H1 (cell line): ENCODE measurements at regions not wholly inside any gene's neighbourhood (a gene's known extent, or its start where the extent isn't known, plus 50 kb on each side); places are given as distances from the start of the nearest gene placed in this dataset.

Source experiments
- CTCF ChIA-PET: fragments of 300-600 bp; sonication (Branson Sonifier 250); formaldehyde crosslinking; loops from one replicate; lab custom pipeline; 2021; ENCODE audit not compliant: partially characterized antibody; lab: Charles Lee
- POLR2A ChIA-PET: fragments of 300-600 bp; sonication (Branson Sonifier 250); formaldehyde crosslinking; loops from one replicate; lab custom pipeline; 2021; ENCODE audit warnings: inconsistent platforms; ENCODE audit not compliant: partially characterized antibody; lab: Charles Lee
- DNase-seq, 2 experiments: peaks; one replicate each; pipeline versions ENCODE4 v3.0.0 to v3.0.0-alpha.2; 2010 to 2022; ENCODE audit warnings: low spot score in 2 of 2, low read depth in 1 of 2, mixed read lengths in 1 of 2
- FAIRE-seq: peaks from 2 replicates; lab custom pipeline; 2011; peaks lifted over from hg19 to GRCh38; lab: Jason Lieb, UNC
- H2AFZ ChIP-seq: 2 replicates; pipeline ENCODE4 v1.8.1; 2012; ENCODE audit warnings: low read length, inconsistent platforms
- H2AK5ac ChIP-seq: 2 replicates; pipeline ENCODE4 v1.6.1; 2013; ENCODE audit warnings: low read depth, low read length
- H2BK120ac ChIP-seq: replicated peaks from 2 replicates; pipeline ENCODE3; 2013; ENCODE audit warnings: low read depth, low read length, inconsistent platforms
- H2BK12ac ChIP-seq: 2 replicates; pipeline ENCODE4 v1.6.1; 2013; ENCODE audit warnings: low read depth, low read length
- H2BK15ac ChIP-seq: 2 replicates; pipeline ENCODE4 v1.6.1; 2013; ENCODE audit warnings: low read length
- H2BK20ac ChIP-seq: 2 replicates; pipeline ENCODE4 v1.6.1; 2013; ENCODE audit warnings: low read length
- H2BK5ac ChIP-seq: 2 replicates; pipeline ENCODE4 v1.6.1; 2013; ENCODE audit warnings: low read depth, low read length
- H3K14ac ChIP-seq: 2 replicates; pipeline ENCODE4 v1.6.1; 2013; ENCODE audit warnings: inconsistent platforms; ENCODE audit not compliant: insufficient read length
- H3K18ac ChIP-seq: 2 replicates; pipeline ENCODE4 v1.6.1; 2013; ENCODE audit warnings: low read length; ENCODE audit errors: extremely low read depth
- H3K23ac ChIP-seq: 2 replicates; pipeline ENCODE4 v1.6.1; 2013; ENCODE audit warnings: inconsistent platforms; ENCODE audit not compliant: insufficient read length
- H3K23me2 ChIP-seq: 2 replicates; pipeline ENCODE4 v1.6.1; 2013; ENCODE audit warnings: low read depth, low read length
- H3K27ac ChIP-seq: 2 replicates; pipeline ENCODE4 v1.6.1; 2011; ENCODE audit warnings: low read depth, low read length, inconsistent platforms
- H3K27me3 ChIP-seq, 4 experiments: replicated peaks in 1 of 4; 1 replicate in 1 of 4; 2 replicates in 3 of 4; pipeline versions ENCODE4 v1.6.1 to v1.8.1; 2011 to 2013; ENCODE audit warnings: low read length in 3 of 4, mild to moderate bottlenecking in 3 of 4, inconsistent platforms in 2 of 4, mixed read lengths in 2 of 4, moderate library complexity in 1 of 4; ENCODE audit not compliant: control insufficient read depth in 3 of 4, insufficient read depth in 3 of 4; ENCODE audit errors: extremely low read depth in 1 of 4
- H3K36me3 ChIP-seq, 4 experiments: 2 replicates each; pipeline versions ENCODE4 v1.6.1 to v1.8.1; 2011 to 2013; ENCODE audit warnings: mild to moderate bottlenecking in 4 of 4, low read length in 3 of 4, moderate library complexity in 2 of 4, control low read depth in 1 of 4, inconsistent platforms in 1 of 4; ENCODE audit not compliant: insufficient read depth in 4 of 4, control insufficient read depth in 2 of 4
- H3K4ac ChIP-seq: replicated peaks from 2 replicates; pipeline ENCODE3; 2013; ENCODE audit warnings: low read length, low read depth, mixed read lengths, inconsistent platforms; ENCODE audit not compliant: insufficient read length
- H3K4me1 ChIP-seq, 4 experiments: replicated peaks in 1 of 4; 1 replicate in 1 of 4; 2 replicates in 3 of 4; pipeline versions ENCODE4 v1.6.1 to v1.8.1; 2011 to 2013; ENCODE audit warnings: low read length in 3 of 4, inconsistent platforms in 2 of 4, mixed read lengths in 1 of 4; ENCODE audit not compliant: insufficient read depth in 4 of 4, control insufficient read depth in 3 of 4
- H3K4me2 ChIP-seq, 2 experiments: 2 replicates each; pipeline versions ENCODE4 v1.6.1 to v1.8.1; 2011 to 2013; ENCODE audit warnings: low read depth in 2 of 2, low read length in 2 of 2, control low read depth in 1 of 2, inconsistent platforms in 1 of 2, mild to moderate bottlenecking in 1 of 2; ENCODE audit not compliant: insufficient read depth in 1 of 2
- H3K4me3 ChIP-seq, 4 experiments: fragments of 200-600, 300-600 bp in 1 of 4; sonication (generic), shearing (Covaris generic), sonication (Bioruptor Twin) in 1 of 4; 2 replicates each; pipeline versions ENCODE4 v1.5.1 to v1.8.1; 2011 to 2016; ENCODE audit warnings: low read length in 4 of 4, low read depth in 3 of 4, control low read depth in 2 of 4, inconsistent platforms in 2 of 4, mild to moderate bottlenecking in 2 of 4, mixed read lengths in 1 of 4, moderate library complexity in 1 of 4; ENCODE audit not compliant: insufficient read depth in 2 of 4; ENCODE audit errors: extremely low read depth in 1 of 4
- H3K56ac ChIP-seq: replicated peaks from 2 replicates; pipeline ENCODE3; 2013; ENCODE audit warnings: low read depth, mild to moderate bottlenecking, mixed read lengths, low read length, inconsistent platforms; ENCODE audit not compliant: insufficient read length
- H3K79me1 ChIP-seq: 2 replicates; pipeline ENCODE4 v1.6.1; 2013; ENCODE audit warnings: low read depth, low read length, control low read depth
- H3K79me2 ChIP-seq, 2 experiments: 2 replicates each; pipeline versions ENCODE4 v1.6.1 to v1.8.1; 2012 to 2013; ENCODE audit warnings: low read length in 2 of 2, mild to moderate bottlenecking in 2 of 2, inconsistent platforms in 1 of 2; ENCODE audit not compliant: insufficient read depth in 2 of 2, control insufficient read depth in 1 of 2
- H3K9ac ChIP-seq, 4 experiments: replicated peaks in 1 of 4; 1 replicate in 1 of 4; 2 replicates in 3 of 4; pipeline versions ENCODE4 v1.6.1 to v1.8.1; 2011 to 2013; ENCODE audit warnings: low read depth in 3 of 4, low read length in 3 of 4, control low read depth in 2 of 4, mild to moderate bottlenecking in 2 of 4, moderate library complexity in 2 of 4, inconsistent platforms in 1 of 4; ENCODE audit errors: extremely low read depth in 1 of 4
- H3K9me3 ChIP-seq, 2 experiments: 2 replicates each; pipeline versions ENCODE4 v1.6.1 to v1.8.1; 2012 to 2013; ENCODE audit warnings: mild to moderate bottlenecking in 2 of 2, moderate library complexity in 2 of 2, control low read depth in 1 of 2, inconsistent platforms in 1 of 2, low read depth in 1 of 2, low read length in 1 of 2, mixed read lengths in 1 of 2; ENCODE audit not compliant: insufficient read depth in 2 of 2
- H4K20me1 ChIP-seq, 2 experiments: replicated peaks in 1 of 2; 2 replicates each; pipeline versions ENCODE3 to v1.8.1; 2011 to 2013; ENCODE audit warnings: inconsistent platforms in 2 of 2, low read length in 2 of 2, mild to moderate bottlenecking in 1 of 2; ENCODE audit not compliant: insufficient read depth in 2 of 2, control insufficient read depth in 1 of 2
- H4K5ac ChIP-seq: 2 replicates; pipeline ENCODE4 v1.6.1; 2013; ENCODE audit warnings: low read length, low read depth, mixed read lengths, inconsistent platforms; ENCODE audit not compliant: insufficient read length
- H4K8ac ChIP-seq: 2 replicates; pipeline ENCODE4 v1.8.0; 2013; ENCODE audit warnings: mild to moderate bottlenecking, moderate library complexity, low read length, inconsistent platforms; ENCODE audit not compliant: insufficient read depth; ENCODE audit errors: extremely low read depth
- H4K91ac ChIP-seq: replicated peaks from 2 replicates; pipeline ENCODE3; 2013; ENCODE audit warnings: low read length, mixed read lengths, inconsistent platforms; ENCODE audit not compliant: insufficient read length
- ASH2L ChIP-seq: fragments of 200-600, 300-600 bp; sonication (generic); IDR thresholded peaks from one replicate; pipeline ENCODE4 v1.7.1; 2017; ENCODE audit warnings: low read length
- BACH1 ChIP-seq: IDR thresholded peaks from 2 replicates; pipeline ENCODE4 v1.6.1; 2012; ENCODE audit warnings: low read length, improper control_type of control experiment
- CHD2 ChIP-seq: IDR thresholded peaks from 2 replicates; pipeline ENCODE4 v1.6.1; 2012; ENCODE audit warnings: low read length, improper control_type of control experiment
- FOSL1 ChIP-seq: IDR thresholded peaks from 2 replicates; pipeline ENCODE4 v1.6.1; 2011; ENCODE audit warnings: mild to moderate bottlenecking, low read depth, low read length, moderate library complexity; ENCODE audit not compliant: insufficient read depth
- JUND ChIP-seq: IDR thresholded peaks from 2 replicates; pipeline ENCODE4 v1.6.1; 2011; ENCODE audit warnings: mild to moderate bottlenecking, improper control_type of control experiment, low read length
- NANOG ChIP-seq: IDR thresholded peaks from 2 replicates; pipeline ENCODE4 v1.6.1; 2011; ENCODE audit warnings: low read length, low read depth, mild to moderate bottlenecking, inconsistent platforms; ENCODE audit not compliant: insufficient read depth, poor library complexity, severe bottlenecking
- RAD21 ChIP-seq, 2 experiments: IDR thresholded peaks in 1 of 2; conservative IDR thresholded peaks in 1 of 2; 2 replicates each; pipeline ENCODE4 v1.6.1; 2011; ENCODE audit warnings: low read depth in 2 of 2, low read length in 2 of 2, improper control_type of control experiment in 1 of 2, inconsistent platforms in 1 of 2, mild to moderate bottlenecking in 1 of 2, moderate library complexity in 1 of 2
- SAP30 ChIP-seq: fragments of 300-600 bp; sonication (generic); IDR thresholded peaks from 2 replicates; pipeline ENCODE4 v1.7.1; 2012; ENCODE audit warnings: low read length, moderate library complexity, mild to moderate bottlenecking, inconsistent platforms; ENCODE audit not compliant: insufficient read depth, insufficient replicate concordance
- SIN3A ChIP-seq, 2 experiments: IDR thresholded peaks in 1 of 2; conservative IDR thresholded peaks in 1 of 2; 2 replicates each; pipeline ENCODE4 v1.6.1; 2011 to 2012; ENCODE audit warnings: low read length in 2 of 2, improper control_type of control experiment in 1 of 2, low read depth in 1 of 2, mild to moderate bottlenecking in 1 of 2
- SP2 ChIP-seq: IDR thresholded peaks from 2 replicates; pipeline ENCODE4 v1.6.1; 2012; ENCODE audit warnings: mild to moderate bottlenecking, low read length, inconsistent platforms
- SP4 ChIP-seq: IDR thresholded peaks from 2 replicates; pipeline ENCODE4 v1.6.1; 2012; ENCODE audit warnings: low read length, inconsistent platforms
- TAF1 ChIP-seq: IDR thresholded peaks from 2 replicates; pipeline ENCODE4 v1.6.1; 2011; ENCODE audit warnings: mild to moderate bottlenecking, low read depth, low read length
- TBP ChIP-seq: IDR thresholded peaks from 2 replicates; pipeline ENCODE4 v1.6.1; 2011; ENCODE audit warnings: low read depth, low read length, improper control_type of control experiment
- TEAD4 ChIP-seq: IDR thresholded peaks from 2 replicates; pipeline ENCODE4 v1.6.1; 2012; ENCODE audit warnings: low read depth, low read length, inconsistent platforms, mixed read lengths
- YY1 ChIP-seq: IDR thresholded peaks from 2 replicates; pipeline ENCODE4 v1.6.1; 2011; ENCODE audit warnings: low read depth, mild to moderate bottlenecking, low read length
- WGBS, 2 experiments: shearing (Covaris generic) in 1 of 2; methylation state at CpG; one replicate each; pipeline versions ENCODE4 v1.1.6 to v1.1.7; 2013 to 2015; ENCODE audit warnings: low lambda C conversion rate in 2 of 2, mixed read lengths in 2 of 2, inconsistent platforms in 1 of 2, low coverage in 1 of 2, missing lambda C conversion rate in 1 of 2; ENCODE audit not compliant: insufficient replicate concordance in 2 of 2, insufficient coverage in 1 of 2, insufficient read length in 1 of 2; ENCODE audit errors: extremely low coverage in 1 of 2, missing lambda C conversion rate in 1 of 2; 5-methylcytosine and 5-hydroxymethylcytosine counted together

DNA sequence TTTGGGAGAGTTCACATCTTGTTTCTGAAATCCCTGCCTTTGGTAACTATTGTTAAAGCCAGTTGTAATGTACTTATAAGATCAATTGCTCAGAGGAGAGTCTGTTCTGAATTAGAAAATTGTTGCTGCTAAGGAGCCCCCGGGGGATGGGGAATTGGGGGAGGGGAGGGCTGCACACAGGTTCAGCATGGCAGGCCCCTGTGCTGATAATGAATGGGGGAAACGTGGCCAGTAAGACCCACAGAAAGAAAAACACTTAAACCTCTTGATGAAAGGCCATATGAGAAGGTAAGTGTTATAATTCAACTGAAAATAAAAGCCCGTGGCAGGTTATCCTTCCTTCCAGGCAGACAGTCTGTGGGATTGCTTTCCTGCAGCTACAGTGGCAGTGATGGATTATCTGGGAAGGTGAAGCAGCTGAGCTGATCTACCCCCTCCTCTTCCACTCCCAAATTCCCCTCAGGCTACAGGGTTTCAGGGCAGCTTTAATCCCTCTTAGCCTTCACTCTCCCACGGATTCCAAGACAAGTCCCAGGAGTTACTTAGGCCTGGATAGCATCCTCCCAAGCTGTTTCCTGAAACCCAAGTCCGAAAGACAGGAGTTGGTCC is 398.8 kb downstream of the TBX15 start:
- Histone ChIP-seq H3K4me2 (no peak overlapping the region), H3K23ac (no peak overlapping the region), H4K20me1 (no peaks in the 10 kb centered on the region), H2BK120ac (no peak overlapping the region), H3K56ac (no peak overlapping the region), H2BK5ac (no peak overlapping the region), H2BK20ac (no peak overlapping the region), H3K36me3 (no peaks in the 10 kb centered on the region), H2BK15ac (no peak overlapping the region), H3K14ac (no peak overlapping the region), H4K91ac (no peak overlapping the region), H3K9me3 (no peaks in the 10 kb centered on the region), H4K8ac (no peak overlapping the region), H3K18ac (no peak overlapping the region), H3K27me3 (no peaks in the 10 kb centered on the region), H2BK12ac (no peak overlapping the region), H3K79me2 (no peaks in the 10 kb centered on the region), H3K79me1 (no peaks in the 10 kb centered on the region), H3K4me1 (no peaks in the 10 kb centered on the region), H4K5ac (no peak overlapping the region), H3K4ac (no peak overlapping the region), H3K9ac (no peak overlapping the region), H3K27ac (no peak overlapping the region), H2AK5ac (peak overlapping the region; percentile 32; the same call in 1 of the 2 replicates), H3K4me3 (no peak overlapping the region), H2AFZ (no peak overlapping the region), H3K23me2 (no peaks in the 10 kb centered on the region)
- 73% methylated on average over 5 of the region's 5 CpGs; no CpG with 5 or more reads in 1 of the 2 experiments for WGBS, 2 experiments
- ChIA-PET POLR2A (no interaction called here), CTCF (no interaction called here)
- FAIRE-seq (no peak), DNase-seq (no peak)
- no peak for TF ChIP-seq SP4
- no peak for TF ChIP-seq JUND
- no peak for TF ChIP-seq SIN3A (conservative IDR thresholded peaks at IDR 0.05 in 1 of 2, IDR thresholded peaks at IDR 0.05 in 1 of 2; ENCODE audit: low read depth in 1 of 2, low read length in 2 of 2)
- no peak for TF ChIP-seq TEAD4
- TF ChIP-seq FOSL1 = no peak
- no peak for TF ChIP-seq BACH1
- TF ChIP-seq TBP = no peak
- no peak for TF ChIP-seq YY1
- TF ChIP-seq SAP30 = no peak
- no peak for TF ChIP-seq CHD2
- TF ChIP-seq NANOG = no peak
- TF ChIP-seq ASH2L = no peak
- no peak for TF ChIP-seq TAF1
- no peak for TF ChIP-seq RAD21 (IDR thresholded peaks at IDR 0.05 in 1 of 2, conservative IDR thresholded peaks at IDR 0.05 in 1 of 2; ENCODE audit: low read depth in 2 of 2, low read length in 2 of 2)
- no peak for TF ChIP-seq SP2
